Eye (tissue), 1 donor: ENCODE measurements at regions not wholly inside any gene's neighbourhood (a gene's known extent, or its start where the extent isn't known, plus 50 kb on each side); places are given as distances from the start of the nearest gene placed in this dataset.

Experiments used
- DNase-seq: peaks from one replicate; pipeline ENCODE4 v3.0.0-alpha.2; 2015

DNA sequence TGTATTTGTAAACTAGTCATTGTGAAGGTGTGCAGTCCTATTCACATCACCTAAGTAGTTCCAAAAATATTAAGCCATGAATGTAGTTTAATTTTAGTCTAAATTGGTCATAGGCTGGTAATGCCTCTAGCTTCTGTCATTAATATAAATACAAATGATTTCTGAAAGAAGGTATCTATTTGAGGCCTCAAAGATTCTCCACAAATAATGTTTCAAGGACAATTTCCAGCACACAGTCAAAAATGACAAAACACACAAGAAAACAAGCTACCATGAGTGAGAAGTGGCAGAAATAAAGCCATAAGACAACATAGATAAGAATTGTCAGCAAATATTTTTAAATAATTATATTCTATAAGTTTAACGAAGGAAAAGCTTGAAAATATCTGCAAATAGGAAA lies 66.7 kb upstream of the PDK4 start:
- no peak for DNase-seq

DNA sequence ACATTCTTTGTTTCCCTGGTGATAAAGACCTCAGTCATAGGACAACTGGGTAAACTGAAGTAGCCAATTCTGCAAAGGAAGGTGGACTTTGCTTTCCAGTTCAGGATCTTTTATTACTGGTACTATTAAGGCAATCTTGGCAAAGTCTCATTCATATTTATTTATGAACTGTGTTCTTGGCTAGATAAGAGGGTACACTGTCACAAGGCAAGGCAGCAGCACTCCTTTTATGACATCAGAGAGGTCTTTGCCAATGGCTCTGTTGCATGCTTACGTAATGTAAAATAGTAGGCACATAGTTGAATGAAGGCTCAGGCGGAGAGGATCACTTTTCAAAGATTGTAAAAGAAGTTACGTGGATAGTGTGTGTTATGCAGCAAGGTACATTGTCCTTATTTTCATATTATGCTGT lies 63.7 kb upstream of the PDK4 start:
- DNase-seq = no peak

DNA sequence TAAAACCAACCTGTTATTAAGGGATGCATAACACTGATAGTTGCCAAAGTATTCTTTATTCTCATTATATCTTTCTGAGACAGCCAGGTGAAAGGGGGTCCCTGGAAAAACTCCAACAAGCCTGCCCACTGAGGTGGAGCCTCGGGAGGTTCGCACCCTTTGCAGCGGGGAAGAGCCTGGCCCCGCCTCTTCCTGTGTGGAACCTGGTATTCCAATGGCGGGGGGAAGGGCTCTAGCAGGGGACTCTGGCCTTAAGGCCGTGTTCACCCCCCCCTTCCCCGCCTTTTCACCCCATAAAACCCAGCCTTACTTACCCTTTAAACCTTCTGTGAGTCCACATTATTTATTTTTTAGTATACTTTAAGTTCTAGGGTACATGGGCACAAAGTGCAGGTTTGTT lies 62.4 kb upstream of the PDK4 start:
- DNase-seq = no peak

DNA sequence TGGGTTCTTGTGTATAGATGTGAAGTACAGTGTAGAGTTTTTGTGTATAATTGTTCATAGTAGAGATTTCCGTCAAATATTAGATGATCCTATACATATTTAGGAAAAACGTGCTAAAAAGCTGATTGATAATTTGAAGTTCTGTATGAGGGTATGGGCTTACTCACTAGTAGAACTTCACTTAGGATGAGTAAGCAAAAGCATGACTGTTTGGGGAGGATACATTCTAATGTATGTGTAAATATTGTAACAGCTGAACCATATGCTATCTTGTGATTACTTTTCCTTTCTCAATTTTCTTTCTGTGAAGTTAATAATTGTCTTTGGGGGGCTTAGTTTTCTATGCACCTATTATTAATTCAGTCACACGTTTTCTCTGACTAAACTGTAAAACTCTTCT lies 53.2 kb upstream of the PDK4 start:
- DNase-seq = no peak

DNA sequence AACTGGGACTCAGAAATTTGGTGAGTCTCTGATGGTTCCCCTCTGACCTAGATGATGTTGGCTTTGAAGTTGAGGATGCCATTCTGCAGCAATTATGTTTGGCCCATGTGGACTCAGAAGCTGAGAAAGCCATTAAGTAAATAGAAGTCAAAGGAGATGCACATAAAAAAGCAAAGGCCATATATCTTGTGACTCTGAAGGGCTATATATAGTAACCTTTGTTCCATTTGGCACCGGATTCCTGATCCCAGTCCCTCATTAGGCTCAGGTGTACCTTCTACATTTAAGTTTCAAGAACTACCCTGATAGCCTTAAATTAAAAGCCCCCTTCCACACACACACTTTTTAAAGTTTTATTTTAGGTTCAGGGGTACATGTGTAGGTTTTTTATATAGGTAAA lies 50.0 kb upstream of the PDK4 start:
- DNase-seq = no peak
